Activated gamma-delta T cell (primary cell): ENCODE measurements at regions not wholly inside any gene's neighbourhood (a gene's known extent, or its start where the extent isn't known, plus 50 kb on each side); places are given as distances from the start of the nearest gene placed in this dataset.

Experiments
- DNase-seq: peaks from one replicate; lab custom pipeline; 2025; lab: John Stamatoyannopoulos, UW

DNA sequence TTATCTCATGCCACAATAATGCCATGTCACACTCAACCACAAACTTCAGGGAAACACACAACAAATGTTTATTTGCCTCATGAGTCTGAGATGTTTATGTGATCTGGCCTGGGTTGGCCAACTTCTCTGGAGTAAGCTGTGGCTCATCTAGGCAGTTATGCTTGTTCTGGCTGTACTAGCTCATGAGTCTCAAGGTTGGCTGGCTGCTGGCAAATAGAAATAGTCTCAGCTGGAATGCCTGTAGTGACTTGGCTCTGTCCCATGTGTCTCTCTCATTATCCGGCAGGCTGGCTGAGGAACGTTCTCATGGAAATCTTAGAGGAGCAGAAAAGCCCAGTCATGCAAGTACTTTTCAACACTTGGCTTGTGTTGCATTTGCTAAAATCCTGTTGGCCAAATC, 234.9 kb upstream of the CDH2 start:
- no peak for DNase-seq

DNA sequence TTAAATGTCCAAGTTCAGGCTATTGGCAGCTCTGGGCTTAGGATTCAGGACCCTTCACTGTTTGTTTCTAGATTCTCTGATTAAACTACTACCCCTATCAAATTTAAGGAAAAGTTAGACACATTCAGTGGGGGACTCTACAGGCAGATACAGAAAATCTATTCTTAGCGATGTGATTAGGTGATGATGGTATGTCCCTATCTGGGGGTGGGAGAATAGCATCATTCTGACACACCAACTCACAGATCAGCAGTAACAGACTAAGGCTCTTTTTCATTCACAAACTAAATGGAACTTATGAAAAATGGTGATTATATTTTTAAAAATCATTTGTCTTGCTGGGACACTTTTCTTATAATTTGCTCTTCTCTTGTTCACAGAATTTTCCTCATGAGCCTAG, 232.9 kb upstream of the CDH2 start:
- DNase-seq = no peak

DNA sequence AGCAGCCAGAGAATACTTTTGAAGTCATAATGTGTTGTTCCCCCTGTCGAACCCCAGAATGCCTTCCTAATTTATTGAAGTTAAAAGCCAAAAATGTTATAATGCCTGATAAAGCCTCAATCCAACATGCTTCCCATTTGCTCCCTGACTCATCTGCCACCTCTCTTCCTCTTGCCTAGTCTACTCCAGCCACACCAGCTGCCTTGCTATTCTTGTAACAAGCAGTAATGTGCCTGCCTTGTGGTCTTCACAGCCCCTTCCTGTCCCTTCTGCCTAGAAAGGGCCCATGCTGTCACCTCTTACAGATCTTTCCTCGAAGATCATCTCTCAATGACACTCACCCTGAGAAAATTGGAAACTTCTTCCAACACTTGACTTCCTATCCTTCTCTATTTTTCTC, 231.6 kb upstream of the CDH2 start:
- DNase-seq = no peak

DNA sequence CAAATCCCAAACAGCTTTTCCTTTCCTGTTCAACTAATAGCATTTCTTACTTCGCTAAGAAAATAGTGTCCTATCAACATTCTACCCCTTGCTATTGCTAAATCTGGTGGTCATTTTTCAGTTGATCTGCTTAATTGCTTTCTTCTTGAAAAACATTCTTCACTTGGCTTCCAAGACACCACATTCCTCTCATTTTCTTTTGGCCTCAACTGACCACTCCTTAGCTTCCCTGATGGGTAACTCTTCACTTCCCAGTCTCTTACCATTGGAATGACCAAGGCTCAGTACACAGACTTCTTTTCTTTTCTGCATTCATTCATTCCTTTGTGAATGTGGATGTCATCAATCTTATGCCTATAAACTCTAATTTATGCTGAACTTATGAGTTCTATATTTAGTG, 230.8 kb upstream of the CDH2 start:
- DNase-seq = no peak

DNA sequence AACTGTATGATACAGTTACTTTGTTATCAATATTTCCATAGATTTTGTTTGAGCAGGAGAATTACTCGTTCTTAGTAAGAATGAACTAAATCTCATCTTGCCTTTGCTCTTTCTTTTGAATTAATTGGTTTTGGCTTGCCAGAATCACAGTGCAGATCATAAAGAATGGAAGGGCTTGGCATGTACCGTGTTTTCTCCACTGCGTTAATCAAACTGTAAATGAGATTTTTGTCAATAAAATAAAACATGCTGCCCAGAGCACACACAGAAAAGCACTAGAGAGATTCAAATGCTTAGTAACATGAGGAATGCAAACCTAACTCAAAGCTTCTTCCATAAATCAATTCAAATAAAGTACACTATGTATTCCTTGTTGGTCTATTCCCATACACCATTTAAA, 229.6 kb upstream of the CDH2 start:
- no peak for DNase-seq

DNA sequence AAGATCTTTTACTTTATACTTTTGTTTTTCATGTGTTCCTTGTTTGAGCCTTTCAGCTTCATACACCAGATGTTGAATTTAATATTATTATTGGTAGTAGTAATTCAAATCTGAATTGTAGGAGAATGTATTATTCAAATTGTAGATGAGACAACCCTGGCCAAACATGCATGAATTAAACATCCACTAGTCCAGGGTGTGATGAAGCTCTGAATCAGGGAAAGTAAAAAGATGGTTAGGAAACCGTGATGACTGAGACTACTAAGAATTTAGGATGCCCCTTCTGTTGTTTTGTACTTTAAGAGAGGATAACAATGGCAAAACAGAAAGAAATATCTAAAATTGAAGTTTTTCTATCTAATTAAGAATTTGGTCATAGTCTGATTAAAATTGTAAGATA, 227.8 kb upstream of the CDH2 start:
- no peak for DNase-seq

DNA sequence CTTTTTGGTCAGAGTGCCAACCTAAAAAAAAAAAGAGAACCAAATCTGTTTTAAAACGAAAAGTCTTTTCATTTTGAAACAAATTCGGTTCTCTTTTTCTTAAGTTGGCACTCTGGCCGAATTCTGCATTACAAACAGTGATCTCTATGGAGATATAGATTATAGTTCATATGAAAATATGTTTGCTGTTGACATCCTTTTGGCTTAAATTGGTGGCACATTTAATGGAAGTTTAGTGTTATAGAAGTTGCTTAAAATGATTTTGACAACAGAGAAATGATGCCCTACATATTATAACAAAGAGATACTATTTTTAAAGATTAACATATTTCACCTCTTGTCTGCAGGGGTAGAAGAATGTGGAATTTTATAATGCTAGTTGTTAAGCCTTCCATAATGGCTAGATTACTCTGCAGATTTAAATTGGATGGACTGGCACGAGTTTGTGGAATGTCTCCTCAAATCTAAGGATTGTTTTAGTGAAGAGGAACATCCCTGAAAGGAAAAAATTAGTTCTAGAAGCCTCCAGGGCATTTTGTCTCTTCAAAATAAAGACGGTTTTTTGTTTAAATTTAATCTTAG, 222.9 kb upstream of the CDH2 start:
- no peak for DNase-seq

DNA sequence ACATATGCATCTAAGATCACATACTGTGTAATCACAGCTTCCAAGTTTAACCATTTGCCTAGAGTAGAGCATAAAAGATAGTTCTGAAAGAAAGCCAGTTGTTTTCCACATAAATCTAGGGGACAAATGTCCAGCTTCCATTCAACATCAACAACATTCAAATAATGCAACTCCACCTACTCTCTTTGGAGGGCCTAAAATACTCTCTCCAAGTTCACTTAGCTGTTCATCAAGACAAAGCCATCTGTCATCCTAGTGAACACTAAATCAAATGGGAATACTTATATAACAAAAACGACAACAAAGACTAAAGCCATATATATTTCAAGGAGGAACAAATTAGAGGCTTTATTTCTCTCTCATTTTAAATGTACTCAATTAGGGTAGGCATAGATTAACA, 221.5 kb upstream of the CDH2 start:
- DNase-seq = no peak

DNA sequence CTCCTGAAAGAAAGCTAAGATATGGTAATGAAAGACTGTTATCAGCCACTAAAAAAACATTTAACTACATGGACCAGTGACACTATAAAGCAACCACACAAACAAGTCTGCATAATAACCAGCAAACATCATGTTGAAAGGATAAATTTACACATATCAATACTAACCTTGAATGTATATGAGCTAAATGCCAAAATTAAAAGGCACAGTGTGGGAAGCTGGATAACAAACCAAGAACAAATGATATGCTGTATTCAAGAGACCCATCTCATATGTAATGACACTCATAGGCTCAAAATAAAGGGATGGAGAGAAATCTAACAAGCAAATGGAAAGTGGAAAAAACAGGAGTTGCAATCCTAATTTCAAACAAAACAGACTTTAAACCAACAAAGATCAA, 213.1 kb upstream of the CDH2 start:
- no peak for DNase-seq

DNA sequence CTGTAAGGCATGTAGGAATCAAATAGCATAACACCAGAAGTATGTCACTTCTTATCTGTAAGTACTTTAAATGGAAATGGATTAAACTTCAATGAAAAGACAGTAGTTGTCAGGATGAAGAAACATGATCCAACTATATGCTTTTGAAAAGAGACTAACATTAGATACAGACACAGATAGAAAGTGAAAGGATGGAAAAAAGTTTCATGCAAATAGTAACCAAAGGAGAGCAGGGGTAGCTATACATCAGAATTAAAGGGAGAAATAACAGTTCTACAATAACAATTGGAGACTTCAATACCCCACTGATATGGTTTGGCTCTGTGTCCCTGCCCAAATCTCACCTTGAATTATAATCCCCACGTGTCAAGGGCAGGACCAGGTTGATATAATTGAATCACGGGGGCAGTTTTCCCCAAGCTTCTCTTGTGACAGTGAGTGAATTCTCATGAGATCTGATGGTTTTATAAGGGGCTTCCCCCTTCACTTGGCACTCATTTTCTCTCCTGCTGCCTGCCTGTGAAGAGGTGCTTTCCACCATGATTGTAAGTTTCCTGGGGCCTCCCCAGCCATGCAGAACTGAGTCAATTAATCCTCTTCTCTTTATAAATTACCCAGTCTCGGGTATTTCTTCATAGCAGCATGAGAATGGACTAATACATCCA, 205.4 kb upstream of the CDH2 start:
- DNase-seq = no peak

DNA sequence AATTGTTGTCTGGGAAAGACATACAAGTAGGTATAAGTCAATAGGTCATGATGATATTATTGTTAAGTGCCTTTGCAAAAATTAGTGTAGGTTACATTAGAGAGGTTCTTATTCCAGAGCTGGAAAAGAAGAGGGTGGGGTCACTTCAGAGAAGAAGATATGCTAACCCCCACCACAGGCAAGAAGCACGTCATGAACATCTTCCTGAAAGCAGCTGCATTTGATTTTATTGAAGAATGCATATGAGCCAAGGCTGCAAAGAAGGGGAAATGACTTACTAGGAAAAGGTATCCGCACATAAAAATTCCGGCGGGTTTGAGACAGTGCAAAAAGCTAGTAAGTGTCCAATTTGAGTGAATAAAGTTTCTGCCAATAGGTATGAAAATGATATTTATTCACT, 195.3 kb upstream of the CDH2 start:
- no peak for DNase-seq

DNA sequence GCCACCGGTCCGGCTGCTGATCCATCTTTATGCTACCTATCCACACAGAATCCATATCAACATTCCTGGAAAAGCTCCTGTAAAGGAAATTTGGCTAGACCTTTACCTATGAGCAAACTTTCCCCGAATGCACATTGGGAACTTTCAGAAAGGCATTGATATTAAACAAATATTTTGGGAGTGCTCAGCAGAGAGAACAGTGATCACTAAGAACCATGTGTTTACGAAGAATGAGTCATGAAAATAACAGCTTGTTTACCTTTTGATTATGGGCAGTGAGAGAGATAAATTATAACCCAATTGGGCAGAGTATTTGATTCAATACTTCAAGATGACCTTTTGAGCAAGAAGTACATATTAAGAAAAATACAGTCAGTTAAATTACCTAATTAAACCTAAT, 189.7 kb upstream of the CDH2 start:
- DNase-seq = no peak

DNA sequence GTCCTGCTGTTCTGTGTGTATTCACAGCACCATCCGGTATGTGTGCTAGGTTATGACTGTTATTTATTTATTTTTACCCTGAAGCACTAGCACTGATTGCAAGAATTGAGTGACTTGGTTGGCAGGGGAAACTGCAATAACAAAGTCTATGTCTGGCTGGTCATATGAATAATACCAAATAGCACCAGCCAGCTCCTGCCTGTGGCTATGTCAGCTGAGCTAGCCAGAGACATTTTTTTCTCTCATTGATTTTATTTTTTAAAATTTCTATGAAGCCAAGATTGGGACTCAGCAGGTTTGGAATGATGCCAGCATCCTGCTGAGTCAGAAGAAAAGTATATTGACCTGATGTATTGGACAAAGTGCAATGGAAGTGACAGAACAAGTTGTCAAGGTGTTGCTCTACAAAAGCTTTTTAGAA, 188.5 kb upstream of the CDH2 start:
- no peak for DNase-seq

DNA sequence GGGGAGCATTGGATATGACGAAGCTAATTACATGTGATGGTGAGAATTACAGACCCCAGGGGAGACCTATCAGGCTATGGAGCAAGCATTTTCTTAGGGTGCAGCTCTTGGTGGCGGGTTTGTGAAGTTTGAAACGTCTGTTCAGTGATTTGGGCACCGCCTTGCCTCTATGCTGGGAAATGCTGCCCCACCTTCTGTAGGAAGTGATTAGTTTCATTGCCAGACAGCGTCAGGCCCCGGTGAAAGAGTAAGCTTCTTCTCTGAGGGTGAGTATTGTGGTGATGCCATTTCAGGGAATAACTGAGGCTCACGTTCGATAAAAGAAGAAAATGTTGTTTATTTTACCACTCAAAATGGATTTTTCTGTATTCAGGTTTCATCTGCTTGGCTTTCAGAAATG, 186.2 kb upstream of the CDH2 start:
- no peak for DNase-seq

DNA sequence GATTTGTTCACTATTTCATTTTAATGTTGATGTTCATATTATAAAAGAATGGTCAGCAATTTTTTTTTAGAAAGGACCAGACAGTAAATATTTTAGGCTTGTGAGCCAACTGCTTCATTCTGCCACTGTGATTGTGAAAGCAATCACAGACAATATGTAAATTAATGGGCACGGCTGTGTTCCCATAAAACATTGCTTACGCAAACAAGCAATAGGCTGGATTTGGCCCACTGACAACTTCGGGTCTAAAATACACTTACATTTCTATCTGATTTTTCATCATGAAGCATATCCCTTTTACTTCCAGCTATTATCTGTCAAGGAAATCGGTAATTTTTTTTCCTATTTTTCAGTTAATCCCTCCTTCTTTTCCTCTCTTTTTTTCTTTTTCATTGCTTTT, 182.2 kb upstream of the CDH2 start:
- DNase-seq = no peak

DNA sequence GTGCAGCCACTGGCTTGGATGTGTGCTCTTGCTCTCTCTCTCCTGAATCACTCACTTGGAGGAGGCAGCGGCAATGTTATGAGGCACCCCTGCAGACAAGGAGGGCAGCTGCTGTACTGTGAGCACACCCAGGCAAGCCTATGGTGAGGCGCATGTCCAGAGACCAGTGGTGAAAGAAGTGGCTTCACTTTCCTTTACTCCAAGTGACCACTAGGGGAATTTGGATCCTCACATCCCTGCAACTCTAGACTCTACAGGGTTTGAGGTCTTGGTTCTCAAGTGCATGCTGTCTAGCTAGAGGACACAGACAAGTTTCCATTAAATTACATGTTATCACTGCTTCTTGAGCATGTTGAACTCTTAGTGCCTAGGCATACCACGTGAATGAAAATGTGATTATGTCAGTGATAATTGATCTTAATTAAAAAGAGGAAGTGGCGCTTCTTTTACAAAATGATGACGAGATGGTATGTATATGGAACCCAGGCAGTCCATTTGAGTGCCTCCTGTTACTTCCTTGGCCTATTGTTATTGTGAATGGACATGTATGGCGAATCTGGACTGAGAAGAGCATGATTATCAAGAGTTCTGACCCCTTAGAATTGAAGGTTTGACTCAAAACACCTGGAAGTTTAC, 181.0 kb upstream of the CDH2 start:
- no peak for DNase-seq

DNA sequence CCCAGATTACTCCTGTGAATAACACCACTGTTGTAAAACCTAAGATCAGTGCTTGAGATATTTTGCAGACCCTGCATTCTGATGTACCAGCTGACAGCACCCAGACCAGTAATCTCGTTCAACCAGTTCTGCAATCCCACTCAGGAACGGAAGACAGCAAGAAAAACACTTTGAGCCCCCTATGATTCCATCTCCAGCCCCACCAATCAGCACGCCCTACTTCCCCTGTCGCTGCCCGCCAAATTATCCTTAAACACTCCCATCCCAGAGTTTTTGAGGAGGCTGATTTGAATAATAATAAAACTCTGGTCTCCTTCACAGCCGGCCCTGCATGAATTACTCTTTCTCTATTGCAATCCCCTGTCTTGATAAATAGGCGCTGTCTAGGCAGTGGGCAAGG, 173.9 kb upstream of the CDH2 start:
- DNase-seq = no peak

DNA sequence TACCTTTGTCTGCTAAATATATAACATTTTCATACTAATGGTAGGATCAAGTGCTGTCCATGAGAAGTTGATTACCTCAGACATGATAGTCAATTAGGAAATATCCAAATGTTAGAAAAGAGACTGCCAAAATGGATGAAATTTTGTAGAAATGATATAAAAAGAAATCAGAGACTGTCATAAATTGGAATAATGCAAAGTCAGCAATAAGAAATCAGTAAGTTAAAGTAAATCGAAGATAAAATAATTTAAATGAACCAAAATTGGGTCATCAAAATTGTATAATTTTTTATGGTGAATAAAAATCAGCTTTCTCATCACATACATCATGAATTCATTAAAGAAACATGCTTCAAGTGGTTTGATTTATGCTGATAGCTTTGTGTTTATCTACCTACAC, 165.3 kb upstream of the CDH2 start:
- DNase-seq = no peak

DNA sequence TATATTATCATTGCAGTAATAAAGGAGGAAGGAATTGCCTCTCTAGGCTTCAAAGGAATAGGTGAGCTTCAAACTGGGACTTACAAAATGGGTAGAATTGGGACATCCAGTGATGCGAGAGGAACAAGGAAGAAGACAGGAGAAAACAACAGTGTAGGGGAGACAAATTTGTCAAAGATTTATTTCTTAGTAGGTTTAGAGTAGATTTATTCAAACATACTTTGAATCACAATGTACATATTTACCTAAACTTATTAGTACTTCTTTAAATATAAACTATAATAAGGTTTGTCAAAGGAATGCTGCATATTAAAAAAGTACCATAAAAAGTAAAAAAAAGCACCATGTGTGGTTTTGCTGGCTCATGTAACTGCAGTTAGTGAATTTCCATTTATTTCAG, 161.4 kb upstream of the CDH2 start:
- no peak for DNase-seq

DNA sequence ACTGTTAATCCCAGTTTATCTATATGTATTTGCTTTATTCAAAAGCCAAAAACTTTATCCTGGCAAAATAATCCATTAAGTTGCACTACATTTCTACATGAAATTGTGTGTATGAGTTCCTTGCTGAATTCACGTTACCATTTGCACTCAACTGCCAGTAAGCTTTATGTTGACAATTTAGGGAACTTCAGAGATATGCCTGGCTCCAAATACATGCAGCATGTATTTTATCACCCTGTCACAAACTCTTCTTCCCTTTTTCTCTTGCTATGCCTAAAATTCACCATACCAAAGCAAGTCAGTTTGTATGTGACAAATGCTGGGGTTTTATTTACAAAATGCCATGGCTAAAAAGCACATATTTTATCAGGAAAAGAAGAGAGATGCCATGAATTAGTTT, 157.6 kb upstream of the CDH2 start:
- DNase-seq = no peak

DNA sequence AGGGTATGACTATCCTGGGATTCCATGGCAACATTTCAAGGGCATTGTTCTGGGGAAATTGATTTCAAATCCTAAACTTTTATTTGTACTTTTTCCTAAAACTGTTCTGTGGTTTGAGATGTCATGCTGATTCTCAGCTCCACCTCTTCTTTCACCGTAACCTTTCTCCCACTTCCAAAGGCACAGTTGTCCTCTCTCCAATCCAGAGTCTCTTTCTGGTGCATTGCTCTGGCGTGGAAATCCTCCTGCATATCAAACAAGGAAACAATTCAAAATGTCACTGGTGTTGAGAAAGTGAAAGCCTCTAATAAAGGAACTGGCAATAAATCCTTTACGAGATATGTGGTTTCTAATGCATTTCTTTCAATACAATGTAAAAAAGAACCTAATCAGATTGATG, 155.1 kb upstream of the CDH2 start:
- DNase-seq = no peak

DNA sequence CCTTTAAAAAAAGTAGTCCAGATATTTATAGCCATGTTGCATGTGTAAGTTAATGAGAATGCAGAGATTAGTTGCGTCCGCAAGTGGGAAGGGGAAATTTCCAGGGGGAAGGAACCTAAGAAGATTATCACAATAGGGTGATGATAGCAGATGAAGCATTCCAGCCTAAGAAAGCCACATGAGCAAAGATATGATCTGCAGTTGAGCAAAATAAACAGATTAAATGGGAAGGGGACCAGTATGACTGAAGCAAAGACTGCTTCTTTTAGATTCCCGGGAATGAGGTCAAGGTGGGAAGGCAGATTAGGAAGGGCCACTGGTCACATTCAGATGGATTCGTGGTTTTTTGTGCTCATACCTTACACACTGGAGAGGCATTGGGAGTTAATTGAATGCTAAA, 154.6 kb upstream of the CDH2 start:
- DNase-seq = no peak

DNA sequence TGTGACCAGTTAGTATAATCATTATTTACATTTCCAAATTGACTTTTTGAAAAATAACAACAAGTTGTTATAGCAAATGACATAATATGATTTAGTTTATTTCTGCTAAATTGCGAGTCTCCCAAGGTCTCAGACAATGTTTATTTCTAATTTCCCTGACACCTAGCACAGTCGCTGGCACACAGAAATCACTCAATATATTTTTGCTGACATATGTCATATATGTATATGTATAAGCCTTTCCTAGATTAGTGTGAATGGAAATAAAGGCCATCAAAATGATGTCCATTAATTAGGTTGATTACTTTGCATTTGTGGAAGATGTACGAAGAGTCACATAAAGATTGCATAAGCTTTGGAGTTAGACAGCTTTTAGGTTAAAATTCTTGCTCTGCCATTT, 136.7 kb upstream of the CDH2 start:
- no peak for DNase-seq

DNA sequence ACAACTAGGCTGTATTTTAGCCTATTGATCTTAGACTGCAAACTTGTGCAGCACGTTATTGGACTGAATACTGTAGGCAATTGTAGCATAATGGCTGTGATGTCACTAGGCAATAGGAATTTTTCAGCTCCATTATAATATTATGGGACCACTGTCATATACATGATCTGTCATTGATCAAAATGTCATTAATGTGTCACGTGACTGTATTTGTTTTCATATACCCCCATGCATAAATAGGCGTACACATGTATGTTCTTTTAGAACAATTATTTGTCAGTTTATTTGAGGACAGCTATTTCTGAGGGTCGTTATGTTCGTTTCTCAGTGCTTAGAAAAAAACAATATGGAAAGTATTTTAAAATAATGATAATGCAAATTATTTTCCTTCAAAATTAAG, 111.9 kb upstream of the CDH2 start:
- no peak for DNase-seq
